ENCODE measurements at regions not wholly inside any gene's neighbourhood (a gene's known extent, or its start where the extent isn't known, plus 50 kb on each side); places are given as distances from the start of the nearest gene placed in this dataset.

DNA sequence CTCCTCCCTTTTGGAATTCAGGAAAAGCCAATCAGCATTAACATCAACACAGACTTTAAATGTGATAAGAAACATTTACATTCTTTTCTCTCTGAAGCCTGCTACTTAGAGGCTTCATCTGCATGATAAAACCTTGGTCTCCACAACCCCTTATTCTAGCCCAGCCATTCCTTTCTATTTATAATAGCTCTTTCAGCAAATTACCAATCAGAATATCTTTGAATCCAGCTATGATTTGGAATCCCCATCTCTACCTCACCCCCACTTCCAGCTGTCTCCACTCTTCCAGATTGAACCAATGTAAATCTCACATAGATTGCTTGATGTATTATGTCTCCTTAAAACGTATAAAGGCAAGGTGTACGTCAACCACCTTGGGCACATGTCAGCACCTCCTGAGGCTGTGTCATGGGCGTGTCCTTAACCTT lies 139.7 kb downstream of the TUSC7 start:
- no peak for DNase-seq

DNA sequence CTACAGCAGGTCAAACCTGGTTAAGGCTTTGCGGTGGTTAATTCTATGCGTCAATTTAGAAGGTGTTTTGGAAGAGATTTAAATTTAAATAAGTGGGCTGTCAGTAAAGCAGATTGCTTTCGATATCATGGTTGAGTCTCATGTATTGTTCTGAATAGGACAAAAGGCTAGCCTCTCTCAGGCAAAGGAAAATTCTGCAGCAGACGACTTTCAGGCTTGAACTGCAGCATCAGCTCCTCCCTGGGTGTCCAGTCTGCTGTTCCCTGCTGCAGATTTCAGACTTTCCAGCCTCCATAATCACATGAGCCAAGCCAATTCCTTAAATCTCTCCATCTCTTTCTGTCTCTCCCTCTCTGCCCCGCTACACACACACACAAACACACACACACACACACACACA lies 143.2 kb downstream of the TUSC7 start:
- no peak for DNase-seq

DNA sequence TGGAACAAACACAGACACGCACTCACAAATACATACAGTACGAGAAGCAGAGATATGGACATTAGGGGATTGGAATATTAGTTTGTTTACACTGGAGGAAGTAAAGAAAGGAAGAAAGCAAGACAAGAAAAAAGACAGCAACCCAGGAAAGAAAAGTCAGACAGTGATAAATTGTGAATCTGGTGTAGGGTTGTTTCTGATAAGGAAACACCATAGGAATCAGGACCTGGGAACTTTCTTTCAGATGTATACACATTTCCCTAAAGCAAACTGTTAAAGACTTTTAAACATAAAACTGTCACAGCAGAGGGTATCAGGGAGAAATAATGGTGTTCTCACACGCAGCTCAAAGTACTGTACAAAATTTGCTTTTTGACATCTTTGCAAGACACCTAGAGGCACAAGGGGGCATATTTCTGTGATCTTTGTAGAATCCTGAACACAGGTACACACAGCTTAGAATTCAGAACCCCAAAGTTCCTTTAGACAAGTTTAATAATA lies 153.7 kb downstream of the TUSC7 start:
- DNase-seq, result no peak

DNA sequence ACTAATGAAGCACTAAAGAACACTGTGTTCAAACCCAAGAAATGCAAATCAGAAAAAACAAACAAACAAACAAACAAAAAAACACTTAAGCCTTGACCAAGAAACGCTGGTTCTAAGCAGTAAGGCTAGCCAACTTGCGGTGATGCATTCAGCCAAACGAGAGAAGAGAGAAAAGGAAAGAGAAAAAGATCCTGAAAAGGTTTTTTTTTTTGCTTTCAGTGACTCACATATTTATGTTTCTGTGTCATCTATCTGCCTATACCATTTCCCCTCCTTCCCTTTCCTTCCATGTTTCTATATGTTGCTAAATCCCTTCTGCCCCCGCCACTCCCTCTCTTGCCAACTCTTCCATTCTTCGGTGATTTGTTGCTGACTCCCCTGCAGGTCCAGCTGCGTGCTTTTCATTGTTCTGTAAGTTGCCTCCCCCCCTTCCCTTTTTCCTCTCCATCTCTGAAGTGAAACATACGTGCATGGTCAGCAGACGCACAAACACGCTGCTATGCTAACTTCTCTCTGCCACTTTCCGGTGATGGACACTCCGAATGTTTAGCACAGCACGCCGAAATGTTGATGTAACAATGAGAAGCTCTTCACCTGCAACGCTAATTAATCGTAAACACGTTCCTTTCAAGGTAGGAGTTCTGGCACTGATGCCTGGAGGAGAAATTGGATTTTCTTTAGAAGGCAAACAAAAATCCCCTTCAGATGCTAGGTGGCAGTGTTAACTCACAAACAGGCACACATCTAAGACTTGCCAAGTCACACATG lies 154.4 kb downstream of the TUSC7 start:
- no peak for DNase-seq

DNA sequence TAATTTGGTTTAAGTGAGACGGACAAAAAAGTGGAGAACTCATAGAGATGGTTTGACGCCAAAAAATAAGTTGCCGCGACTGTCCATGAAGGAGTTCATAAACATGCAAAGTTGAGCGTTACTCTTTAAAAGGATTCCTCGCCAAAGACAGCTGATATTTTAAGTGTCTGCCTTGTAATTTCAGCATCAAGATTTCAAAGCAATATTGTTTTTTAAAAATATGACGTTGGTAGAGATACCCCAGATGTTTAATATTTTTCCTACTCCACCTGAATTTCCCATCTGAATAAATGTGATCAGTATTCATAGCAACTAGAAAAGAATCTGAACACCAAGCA lies 155.0 kb downstream of the TUSC7 start:
- no peak for DNase-seq

DNA sequence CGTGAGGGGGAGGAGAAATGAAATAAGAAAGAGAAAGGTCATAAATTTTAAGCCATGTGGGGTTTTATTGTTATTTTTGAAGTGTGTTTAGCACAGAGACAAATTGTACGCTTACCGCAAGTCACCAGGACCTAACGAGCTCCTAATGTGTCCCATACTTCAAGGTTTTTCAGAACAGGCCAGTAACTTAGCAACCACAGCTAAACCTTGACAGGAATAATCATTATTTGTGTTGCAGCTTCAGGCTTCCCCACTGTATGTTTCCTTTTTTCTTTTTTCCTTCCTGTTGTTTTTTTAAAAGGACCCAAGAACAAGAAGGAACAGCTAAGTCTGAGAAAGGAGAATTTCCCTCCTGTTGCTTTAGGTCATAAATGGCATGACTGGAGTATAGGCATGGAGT lies 160.8 kb downstream of the TUSC7 start:
- no peak for DNase-seq

DNA sequence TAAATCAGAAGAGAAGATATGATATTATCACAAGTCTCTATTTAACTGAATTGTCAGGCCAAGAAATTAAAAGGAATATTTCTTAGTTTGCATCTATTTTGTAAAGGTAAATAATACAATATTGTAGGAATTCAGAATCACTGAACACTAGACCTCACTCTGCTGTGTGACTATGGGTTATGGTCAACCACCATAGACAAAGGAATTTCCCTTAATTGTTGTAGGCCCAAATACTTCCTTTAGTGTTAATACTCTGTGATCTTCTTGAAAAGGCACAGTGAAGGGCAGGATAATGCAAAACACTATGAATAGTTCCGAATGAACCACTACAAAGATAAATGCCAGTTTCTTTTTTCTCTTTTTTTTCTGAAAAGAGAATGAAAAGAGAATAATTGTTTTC lies 162.3 kb downstream of the TUSC7 start:
- no peak for DNase-seq

DNA sequence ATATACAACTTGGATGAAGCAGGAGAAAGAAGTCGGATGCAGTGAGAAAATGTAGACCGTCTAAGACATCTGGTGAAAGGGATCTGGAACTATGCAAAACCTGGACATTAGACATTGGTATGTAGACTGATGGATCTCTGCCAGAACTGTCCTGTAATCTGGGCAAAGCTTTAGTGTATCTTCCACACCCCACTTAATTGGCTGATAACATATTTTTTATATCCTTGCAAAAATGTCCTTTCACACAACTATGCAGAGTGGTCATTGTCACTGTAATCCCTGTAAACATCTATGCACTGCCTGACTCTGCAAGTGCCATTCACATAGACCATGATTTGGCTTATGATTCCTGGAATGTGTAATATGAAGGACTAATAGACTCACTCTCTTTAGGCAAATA lies 163.1 kb downstream of the TUSC7 start:
- no peak for DNase-seq

DNA sequence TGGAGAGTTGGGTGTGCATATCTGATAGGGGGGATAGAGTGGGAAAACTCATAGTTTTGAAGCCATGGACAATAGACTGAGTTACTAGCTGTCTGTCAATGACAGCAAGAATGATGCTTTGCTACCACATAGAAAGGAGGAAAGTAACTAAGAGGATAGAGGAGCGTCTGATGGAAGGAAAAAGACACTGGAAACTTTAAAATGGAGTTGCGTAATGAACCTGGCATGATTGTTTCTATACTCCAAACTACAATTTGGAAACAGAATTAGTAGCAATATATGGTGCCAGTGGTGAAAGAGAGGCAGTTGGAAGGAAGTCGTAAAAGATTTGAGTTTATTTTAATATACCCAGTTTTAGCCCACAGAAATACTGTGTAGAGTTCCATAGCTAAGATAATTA lies 163.6 kb downstream of the TUSC7 start:
- no peak for DNase-seq

DNA sequence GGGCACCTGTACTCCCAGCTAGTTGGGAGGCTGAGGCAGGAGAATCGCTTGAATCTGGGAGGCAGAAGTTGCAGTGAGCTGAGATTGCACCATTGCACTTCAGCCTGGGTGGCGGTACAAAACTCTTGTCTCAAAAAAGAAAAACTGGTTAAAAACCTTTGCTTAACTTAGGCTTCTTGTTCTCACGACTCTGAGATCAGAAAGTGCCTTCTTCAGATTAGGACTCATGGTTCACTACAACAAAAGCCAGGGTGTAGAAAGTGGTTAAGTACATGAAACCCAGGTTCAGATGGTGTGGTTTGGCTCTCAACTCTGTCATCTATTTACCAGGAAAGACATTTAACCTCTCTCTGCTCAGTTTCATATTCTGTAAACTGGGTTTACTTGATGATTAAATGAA lies 168.4 kb downstream of the TUSC7 start:
- no peak for DNase-seq

DNA sequence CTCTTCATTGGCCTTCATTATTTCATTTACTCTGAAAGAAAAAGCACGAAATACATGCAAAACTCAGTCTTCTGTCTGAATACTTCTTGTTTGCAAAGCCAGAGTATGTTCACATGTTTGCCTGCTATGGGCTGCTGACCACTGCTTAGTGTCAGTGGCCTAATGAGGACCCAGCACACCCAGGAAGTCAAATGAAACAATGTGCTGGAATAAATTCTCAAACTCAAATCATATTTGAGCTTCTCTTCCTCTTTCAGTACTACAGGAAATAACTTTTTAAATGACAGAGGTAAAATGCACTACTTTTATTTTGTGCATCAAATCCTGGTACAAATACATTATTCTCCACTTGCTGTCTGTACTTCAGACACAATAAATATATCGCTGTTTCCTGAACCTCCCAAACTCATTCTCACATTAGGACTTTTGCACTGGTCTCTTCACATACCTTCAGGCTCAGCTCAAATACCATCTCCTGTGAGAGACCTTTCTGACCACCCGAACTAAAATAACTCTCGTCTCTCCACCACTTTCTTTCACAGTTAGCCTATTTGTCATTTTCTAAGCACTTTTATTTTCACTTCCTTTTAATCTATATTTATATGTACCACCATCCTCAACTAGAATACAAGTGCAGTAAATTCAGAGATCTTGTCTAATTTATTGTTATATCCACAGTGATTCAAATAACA lies 176.8 kb downstream of the TUSC7 start:
- no peak for DNase-seq

DNA sequence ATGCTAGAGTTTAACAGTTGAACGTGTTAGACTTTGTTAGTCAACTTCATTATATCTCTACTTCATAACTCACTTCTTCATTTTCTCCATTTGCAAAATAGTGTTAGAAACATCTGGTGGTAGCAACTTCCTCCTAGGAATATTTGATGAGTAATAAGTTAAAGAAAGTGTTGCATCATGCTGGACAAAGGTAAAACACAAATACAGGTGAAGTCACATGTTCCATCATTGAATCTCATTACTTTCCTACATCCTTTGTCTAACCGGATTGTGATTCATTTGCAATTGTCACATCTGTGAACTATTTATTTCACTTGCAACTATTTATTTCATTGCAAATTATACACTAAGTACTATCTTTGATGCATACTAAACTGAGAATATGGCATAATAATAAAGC lies 186.5 kb downstream of the TUSC7 start:
- DNase-seq, result no peak

DNA sequence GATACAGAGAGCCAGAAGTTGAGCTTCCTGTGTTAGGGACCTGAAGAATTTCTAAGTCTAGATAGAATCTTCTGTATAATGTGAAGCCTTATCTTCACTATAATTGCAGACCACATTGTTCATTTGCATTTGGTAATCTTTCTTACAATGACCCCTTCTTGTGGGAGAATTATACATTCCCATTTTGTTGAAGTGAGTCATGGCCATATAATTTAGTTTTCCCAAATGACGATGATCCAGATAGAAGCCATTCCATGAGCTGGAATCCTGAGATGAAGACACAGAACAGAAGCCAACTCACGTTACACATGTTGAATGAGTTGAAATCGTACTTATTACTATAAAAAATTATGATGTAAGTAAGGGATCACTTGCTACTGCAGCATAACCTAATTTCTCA lies 187.8 kb downstream of the TUSC7 start:
- no peak for DNase-seq

DNA sequence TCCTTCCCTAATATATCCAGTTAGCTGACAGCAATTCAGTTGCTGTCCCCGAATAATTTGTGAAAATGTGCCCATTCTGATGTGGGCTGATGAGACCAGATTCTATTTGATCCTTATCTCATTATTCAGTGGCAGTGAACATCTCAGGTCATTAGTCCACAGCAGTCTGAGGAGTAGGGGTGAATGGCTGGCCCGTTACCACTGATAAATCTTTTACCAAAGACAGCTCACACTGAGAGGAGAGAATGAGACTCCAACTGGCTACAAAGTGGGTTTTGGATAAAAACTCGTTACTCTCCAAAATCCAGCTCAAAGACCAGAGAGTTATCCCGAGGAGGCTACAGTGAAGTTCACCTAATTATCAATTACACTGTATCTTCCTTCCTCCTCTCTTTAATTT lies 189.7 kb downstream of the TUSC7 start:
- no peak for DNase-seq

DNA sequence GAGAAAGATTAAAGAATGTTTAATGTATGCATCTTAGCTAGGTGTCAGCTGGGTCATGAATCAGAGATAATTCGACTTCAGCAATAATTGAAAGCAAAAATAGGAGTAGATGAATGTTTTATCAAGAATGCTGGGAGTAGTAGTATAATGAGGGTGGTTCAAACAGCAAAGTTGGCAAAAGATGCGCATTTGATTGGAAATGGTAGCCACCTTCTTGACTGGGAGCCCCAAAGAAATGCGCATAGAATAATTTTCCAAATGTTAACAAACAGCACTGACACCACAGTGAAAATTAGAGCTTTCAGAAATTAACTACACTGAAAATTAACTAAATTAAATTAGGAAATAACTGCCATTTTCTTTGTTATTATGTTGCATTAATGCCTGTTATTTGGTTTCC lies 195.8 kb downstream of the TUSC7 start:
- no peak for DNase-seq

DNA sequence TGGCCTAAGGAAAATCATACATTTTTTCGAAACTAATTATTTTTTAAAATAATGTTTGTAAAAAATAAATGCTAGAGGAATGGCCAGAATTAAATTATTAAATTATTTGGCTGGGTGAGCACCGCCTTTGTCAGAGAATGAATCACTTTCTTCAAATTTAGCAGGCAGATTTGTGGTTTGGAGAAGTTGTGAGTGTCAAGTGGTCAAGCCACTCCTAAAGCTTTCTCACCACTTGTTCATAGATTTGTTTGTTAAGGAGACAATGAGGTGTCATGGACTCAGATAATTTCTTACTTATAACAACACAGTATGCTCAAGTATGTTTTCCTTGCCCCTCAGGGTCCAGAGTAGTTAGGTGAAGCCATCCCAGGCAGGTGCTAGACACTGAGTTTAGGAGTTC lies 196.2 kb downstream of the TUSC7 start:
- DNase-seq, result no peak

DNA sequence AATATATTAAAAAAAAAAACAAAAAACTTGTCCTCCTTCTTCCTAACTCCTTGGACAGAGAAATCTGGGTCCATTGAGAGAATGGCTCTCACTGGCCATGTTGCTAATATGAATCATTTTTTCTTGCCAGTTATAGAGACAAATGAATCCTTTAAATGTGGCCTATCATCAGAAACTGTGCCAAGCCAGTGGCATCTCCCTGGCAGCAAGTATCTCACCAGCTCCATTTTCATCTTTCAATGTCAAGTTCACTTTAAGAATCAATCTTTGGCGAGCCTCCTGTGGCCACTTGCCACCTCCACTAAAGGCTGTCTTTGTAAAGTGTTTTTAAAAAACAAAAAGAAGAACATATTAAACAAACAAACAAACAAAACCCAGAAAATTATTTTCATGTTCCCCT lies 202.5 kb downstream of the TUSC7 start:
- DNase-seq, result no peak

DNA sequence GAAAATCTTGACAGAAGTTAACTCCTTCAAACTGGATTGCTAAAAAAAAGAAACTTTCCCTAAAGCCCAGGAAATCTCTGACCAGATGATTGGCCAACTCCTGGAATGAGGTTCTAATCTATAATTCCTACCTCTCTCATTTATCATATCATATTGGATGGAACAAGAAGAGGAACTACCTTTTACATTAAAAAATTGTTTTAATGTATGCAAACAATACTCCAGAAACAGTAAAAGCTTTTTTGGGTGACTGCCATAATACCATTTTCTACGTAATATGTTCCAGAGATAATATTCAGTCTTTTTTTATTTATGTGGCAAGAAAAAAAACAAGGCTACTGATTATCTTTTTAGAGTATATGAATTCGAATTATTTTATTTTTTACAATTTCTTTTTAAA lies 204.4 kb downstream of the TUSC7 start:
- no peak for DNase-seq

DNA sequence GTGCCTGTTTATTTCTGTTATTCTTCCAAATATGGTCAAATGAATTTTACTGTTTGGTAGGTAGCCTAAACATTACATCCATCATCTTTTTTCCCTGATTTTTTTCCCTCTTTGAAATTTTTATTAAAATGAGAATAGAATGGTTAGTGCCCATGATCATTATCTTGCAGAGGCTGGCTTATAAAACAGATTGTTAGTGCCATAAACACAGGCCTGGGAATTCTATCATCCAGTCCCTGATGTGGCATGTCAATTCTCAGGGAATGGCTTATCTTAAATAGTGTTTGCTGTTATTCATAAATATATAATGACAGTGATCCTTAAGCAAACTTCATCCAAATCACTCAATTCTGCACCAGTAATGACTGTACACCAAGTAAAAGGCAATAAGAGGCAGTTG lies 207.3 kb downstream of the TUSC7 start:
- no peak for DNase-seq

DNA sequence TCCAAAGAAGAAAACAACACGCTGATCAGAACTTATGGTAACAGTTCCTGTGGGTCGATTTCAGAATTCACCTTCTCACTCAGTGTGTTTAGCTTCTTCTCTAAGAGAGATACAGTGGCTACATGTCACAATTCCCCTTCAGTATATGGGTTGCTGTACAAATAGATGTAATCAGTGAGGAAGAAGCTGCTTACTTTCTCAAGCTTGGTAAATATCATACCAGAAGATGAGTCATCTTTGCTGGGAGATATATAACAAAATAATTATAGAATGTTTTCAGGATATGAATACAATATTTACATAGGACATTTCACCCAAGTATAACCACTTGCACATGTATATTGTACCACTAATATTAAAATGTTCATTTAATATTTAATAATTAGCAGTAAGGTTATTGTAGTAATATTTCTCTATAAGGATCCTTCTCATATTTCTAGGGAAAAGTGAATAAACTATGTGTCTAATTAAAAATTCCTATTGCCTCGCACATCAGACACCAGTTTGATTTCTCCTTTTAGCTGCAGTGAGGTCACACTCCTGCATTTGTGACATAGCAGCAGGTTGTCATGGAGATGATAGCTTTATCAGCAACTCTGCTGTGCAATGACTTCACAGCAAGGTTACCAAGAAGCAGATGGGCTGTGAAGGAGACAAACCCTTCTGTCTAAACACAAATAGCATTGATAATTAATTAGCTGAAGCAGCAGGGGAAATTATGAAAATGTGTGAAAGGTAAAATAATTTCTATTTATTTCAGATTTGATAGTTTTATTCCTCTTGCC lies 211.4 kb downstream of the TUSC7 start:
- DNase-seq, result no peak

DNA sequence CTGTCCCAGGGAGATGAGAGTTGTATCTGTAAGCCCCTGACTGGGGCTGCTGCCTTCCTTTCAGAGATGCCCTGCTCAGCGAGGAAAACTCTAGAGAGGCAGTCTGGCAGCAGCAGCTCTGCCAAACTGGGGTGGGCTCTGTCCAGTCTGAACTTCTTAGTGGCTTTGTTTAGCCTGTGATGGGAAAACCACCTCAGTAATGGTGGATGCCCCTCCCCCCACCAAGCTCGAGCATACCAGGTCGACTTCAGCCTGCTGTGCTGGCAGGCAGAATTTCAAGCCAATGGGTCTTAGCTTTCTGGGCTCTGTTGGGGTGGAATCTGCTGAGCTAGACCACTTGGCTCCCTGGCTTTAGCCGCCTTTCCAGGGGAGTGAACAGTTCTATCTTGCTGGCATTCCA lies 218.3 kb downstream of the TUSC7 start:
- DNase-seq, result no peak

DNA sequence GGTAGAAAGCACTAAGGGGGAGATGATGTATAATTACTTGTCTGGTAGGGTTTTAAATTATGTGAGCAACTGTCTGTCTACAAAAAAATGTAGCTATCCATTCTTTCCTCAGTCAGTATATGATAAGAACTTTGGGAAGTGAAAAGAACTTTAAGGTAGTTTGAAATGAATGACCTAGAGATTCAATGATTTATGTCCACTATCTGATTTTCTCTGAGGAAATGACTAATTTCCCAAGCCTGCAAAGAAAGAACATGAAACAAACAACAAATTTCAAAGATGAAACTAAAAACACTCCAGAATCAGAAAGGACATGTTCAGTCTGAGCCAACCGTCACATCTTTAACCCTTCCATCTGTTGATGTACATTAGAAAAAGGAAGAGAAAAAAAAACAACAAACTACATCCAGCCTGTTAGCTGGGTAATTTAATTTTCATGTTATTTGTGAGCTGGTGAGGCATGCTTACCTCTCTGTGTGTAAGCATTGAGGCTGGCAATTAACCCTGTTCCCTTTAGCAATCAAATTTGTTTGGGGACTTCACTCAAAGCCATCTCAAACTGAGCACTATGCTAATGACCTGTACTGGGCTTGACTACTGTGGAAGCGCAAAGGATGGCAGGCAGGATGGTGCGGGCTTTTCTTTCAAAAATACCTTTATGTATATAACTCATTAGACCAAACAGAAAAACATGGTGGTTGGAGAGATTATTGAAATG lies 220.1 kb downstream of the TUSC7 start:
- DNase-seq, result no peak

DNA sequence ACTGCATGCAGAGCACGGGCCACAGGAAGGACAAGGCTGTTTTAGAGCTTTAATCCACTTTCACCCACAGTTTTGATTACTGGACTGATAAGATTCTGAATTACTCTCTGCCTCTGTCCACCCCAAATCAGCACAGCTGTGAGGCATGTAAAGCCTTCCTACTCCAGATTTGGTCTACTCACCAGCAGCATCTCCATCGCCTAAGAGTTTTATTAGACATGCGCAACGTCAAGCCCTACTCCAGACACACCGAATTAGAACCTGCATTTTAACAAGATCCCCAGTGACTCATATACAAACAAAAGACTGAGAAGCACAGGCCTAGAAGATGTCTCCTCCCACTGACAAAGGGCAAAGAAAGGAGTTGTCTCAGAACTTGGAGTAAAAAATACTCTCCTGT lies 221.2 kb downstream of the TUSC7 start:
- no peak for DNase-seq

Measured in activated CD8-positive, alpha-beta memory T cell treated with anti-CD3 and anti-CD28 coated beads for 24 hours (primary cell).